Panc1 (cell line): ENCODE measurements at regions not wholly inside any gene's neighbourhood (a gene's known extent, or its start where the extent isn't known, plus 50 kb on each side); places are given as distances from the start of the nearest gene placed in this dataset.

Experiments used
- ATAC-seq: fragments of 200-7000 bp; cut with Tn5 transposase; 2 replicates; pipeline ENCODE4 v1.9.1; 2020; ENCODE audit warnings: mild to moderate bottlenecking, moderate library complexity
- BruUV-seq: library from RNA; stranded (reverse); fragments of 400-500 nt; replicated peaks from 2 replicates; lab custom pipeline; 2021; lab: Mats Ljungman, UMichigan
- CTCF ChIA-PET: fragments of 300-600 bp; sonication (Branson Sonifier 250); formaldehyde crosslinking; loops from one replicate; lab custom pipeline; 2022; ENCODE audit warnings: antibody characterized with exemption; lab: Charles Lee
- POLR2A ChIA-PET: fragments of 300-600 bp; sonication (Branson Sonifier 250); formaldehyde crosslinking; loops from one replicate; lab custom pipeline; 2022; ENCODE audit warnings: antibody characterized with exemption; lab: Charles Lee
- DNase-seq: peaks from one replicate; pipeline ENCODE4 v3.0.0-alpha.2; 2010; ENCODE audit warnings: low read depth, low spot score
- H3K27ac ChIP-seq: 2 replicates; pipeline ENCODE4 v1.5.1; 2011; ENCODE audit warnings: mild to moderate bottlenecking, low read length, inconsistent platforms
- H3K27me3 ChIP-seq: fragments of 200-500 bp; sonication (Bioruptor generic); 2 replicates; pipeline ENCODE4 v1.6.0; 2014; ENCODE audit warnings: low read length, inconsistent platforms; ENCODE audit not compliant: control insufficient read depth, insufficient read depth
- H3K36me3 ChIP-seq: fragments of 200-500 bp; sonication (Bioruptor generic); 2 replicates; pipeline ENCODE4 v1.5.1; 2014; ENCODE audit warnings: inconsistent platforms, mild to moderate bottlenecking, low read length, moderate library complexity; ENCODE audit not compliant: control insufficient read depth, insufficient read depth
- H3K4me1 ChIP-seq: 2 replicates; pipeline ENCODE4 v1.5.1; 2011; ENCODE audit warnings: inconsistent platforms, mild to moderate bottlenecking, low read length, moderate library complexity; ENCODE audit not compliant: control insufficient read depth, insufficient read depth
- H3K4me3 ChIP-seq, 2 experiments: 2 replicates each; pipeline ENCODE4 v1.5.1; 2011 to 2012; ENCODE audit warnings: low read depth in 2 of 2, low read length in 2 of 2, mild to moderate bottlenecking in 2 of 2, inconsistent platforms in 1 of 2, moderate library complexity in 1 of 2
- H3K9me3 ChIP-seq: fragments of 200-500 bp; sonication (Bioruptor generic); 2 replicates; pipeline ENCODE4 v1.5.1; 2014; ENCODE audit warnings: low read depth, mild to moderate bottlenecking, inconsistent platforms, low read length, moderate library complexity; ENCODE audit not compliant: control insufficient read depth, insufficient read depth
- POLR2AphosphoS5 ChIP-seq: IDR thresholded peaks from 2 replicates; pipeline ENCODE4 v1.6.1; 2012; ENCODE audit warnings: mild to moderate bottlenecking, low read depth, low read length, moderate library complexity
- SIN3A ChIP-seq: IDR thresholded peaks from 2 replicates; pipeline ENCODE4 v1.6.1; 2012; ENCODE audit warnings: low read depth, mild to moderate bottlenecking, low read length, moderate library complexity, borderline replicate concordance; ENCODE audit not compliant: insufficient read depth
- TCF7L2 ChIP-seq: IDR thresholded peaks from 2 replicates; pipeline ENCODE4 v1.6.1; 2011; ENCODE audit warnings: mild to moderate bottlenecking, low read depth, low read length, inconsistent platforms
- in situ Hi-C: cut with HindIII; loops from 2 replicates; pipeline ENCODE4 v1.10.0; 2016; ENCODE audit warnings: low sequenced_read_pairs, low pct_unique_long_range_greater_than_20kb
- intact Hi-C: fragments of 100-400 bp; cut with micrococcal nuclease; formaldehyde crosslinking; loops from one replicate; pipeline ENCODE4 v1.10.0; 2022; ENCODE audit not compliant: unreplicated experiment
- TF ChIP-seq, protein P1 (sequence below): fragments of 450-650 bp; IDR thresholded peaks from 2 replicates; pipeline ENCODE4 v1.5.1; 2017; ENCODE audit warnings: mild to moderate bottlenecking
- TF ChIP-seq, protein P2 (sequence below), 2 experiments: IDR thresholded peaks; 2 replicates each; pipeline ENCODE4 v1.6.1; 2011 to 2012; ENCODE audit warnings: low read depth in 2 of 2, control low read depth in 1 of 2, low read length in 1 of 2, mild to moderate bottlenecking in 1 of 2, moderate library complexity in 1 of 2; ENCODE audit not compliant: insufficient read depth in 1 of 2

DNA sequence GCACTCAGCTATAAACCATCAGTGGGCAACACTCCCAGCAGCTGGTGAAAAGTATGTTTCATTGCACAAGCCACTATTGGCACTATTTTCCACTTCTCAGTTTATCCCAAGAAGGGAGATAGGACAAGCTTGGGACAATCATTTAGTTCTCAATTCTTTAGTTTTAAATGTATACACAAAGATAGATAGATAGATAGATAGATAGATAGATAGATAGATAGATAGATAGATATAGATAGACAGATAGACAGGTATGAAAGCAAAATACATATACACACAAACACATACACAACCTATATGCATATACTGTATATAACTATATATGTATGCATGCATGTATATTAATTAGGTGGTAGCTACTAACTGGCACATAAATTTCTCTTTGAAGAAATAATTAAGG is 411.6 kb upstream of the KCND2 start:
- no peaks in the 10 kb centered on the region for H3K4me1 ChIP-seq
- DNase-seq (no peak), ATAC-seq (no peak)
- H3K4me3 ChIP-seq, result no peak overlapping the region
- H3K27me3 ChIP-seq, result no peaks in the 10 kb centered on the region
- no peak overlapping the region for H3K27ac ChIP-seq
- H3K36me3 ChIP-seq, result no peaks in the 10 kb centered on the region
- no TSS peak for BruUV-seq
- TF ChIP-seq SIN3A (no peak), POLR2AphosphoS5 (no peak)
- TF ChIP-seq, protein P1, sequence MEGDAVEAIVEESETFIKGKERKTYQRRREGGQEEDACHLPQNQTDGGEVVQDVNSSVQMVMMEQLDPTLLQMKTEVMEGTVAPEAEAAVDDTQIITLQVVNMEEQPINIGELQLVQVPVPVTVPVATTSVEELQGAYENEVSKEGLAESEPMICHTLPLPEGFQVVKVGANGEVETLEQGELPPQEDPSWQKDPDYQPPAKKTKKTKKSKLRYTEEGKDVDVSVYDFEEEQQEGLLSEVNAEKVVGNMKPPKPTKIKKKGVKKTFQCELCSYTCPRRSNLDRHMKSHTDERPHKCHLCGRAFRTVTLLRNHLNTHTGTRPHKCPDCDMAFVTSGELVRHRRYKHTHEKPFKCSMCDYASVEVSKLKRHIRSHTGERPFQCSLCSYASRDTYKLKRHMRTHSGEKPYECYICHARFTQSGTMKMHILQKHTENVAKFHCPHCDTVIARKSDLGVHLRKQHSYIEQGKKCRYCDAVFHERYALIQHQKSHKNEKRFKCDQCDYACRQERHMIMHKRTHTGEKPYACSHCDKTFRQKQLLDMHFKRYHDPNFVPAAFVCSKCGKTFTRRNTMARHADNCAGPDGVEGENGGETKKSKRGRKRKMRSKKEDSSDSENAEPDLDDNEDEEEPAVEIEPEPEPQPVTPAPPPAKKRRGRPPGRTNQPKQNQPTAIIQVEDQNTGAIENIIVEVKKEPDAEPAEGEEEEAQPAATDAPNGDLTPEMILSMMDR, result no peak
- in situ Hi-C loops (no loop called here), intact Hi-C loops (no loop called here)
- no peaks in the 10 kb centered on the region for H3K9me3 ChIP-seq
- CTCF ChIA-PET, result no interaction called here
- POLR2A ChIA-PET, result no interaction called here

DNA sequence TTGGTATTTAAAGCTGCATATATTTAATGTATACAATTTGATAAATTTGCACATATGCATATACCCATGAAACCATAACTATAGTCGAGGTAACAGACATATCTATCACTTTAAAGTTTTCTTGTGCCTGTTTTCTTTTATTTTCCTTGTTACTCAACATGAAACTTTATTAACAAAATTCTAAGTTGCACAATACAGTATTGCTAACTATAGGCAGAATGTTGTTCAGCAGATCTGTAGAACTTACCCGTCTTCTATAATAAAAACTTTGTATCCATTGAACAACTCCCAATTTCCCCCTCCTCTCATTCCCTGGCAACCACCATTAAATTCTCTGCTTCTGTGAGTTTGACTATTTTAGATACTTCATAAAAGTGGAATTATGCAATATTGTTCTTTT is 404.6 kb upstream of the KCND2 start:
- ATAC-seq, result no peak
- no peaks in the 10 kb centered on the region for H3K36me3 ChIP-seq
- no peaks in the 10 kb centered on the region for H3K4me1 ChIP-seq
- CTCF ChIA-PET, result no interaction called here
- POLR2A ChIA-PET, result no interaction called here
- intact Hi-C loops (no loop called here), in situ Hi-C loops (no loop called here)
- no peaks in the 10 kb centered on the region; the same call in 1 of the 2 replicates for H3K9me3 ChIP-seq
- no peak for DNase-seq
- no peak for TF ChIP-seq POLR2AphosphoS5
- TF ChIP-seq TCF7L2, result no peak
- TF ChIP-seq, protein P1, result no peak
- TF ChIP-seq SIN3A, result no peak
- TF ChIP-seq, protein P2, sequence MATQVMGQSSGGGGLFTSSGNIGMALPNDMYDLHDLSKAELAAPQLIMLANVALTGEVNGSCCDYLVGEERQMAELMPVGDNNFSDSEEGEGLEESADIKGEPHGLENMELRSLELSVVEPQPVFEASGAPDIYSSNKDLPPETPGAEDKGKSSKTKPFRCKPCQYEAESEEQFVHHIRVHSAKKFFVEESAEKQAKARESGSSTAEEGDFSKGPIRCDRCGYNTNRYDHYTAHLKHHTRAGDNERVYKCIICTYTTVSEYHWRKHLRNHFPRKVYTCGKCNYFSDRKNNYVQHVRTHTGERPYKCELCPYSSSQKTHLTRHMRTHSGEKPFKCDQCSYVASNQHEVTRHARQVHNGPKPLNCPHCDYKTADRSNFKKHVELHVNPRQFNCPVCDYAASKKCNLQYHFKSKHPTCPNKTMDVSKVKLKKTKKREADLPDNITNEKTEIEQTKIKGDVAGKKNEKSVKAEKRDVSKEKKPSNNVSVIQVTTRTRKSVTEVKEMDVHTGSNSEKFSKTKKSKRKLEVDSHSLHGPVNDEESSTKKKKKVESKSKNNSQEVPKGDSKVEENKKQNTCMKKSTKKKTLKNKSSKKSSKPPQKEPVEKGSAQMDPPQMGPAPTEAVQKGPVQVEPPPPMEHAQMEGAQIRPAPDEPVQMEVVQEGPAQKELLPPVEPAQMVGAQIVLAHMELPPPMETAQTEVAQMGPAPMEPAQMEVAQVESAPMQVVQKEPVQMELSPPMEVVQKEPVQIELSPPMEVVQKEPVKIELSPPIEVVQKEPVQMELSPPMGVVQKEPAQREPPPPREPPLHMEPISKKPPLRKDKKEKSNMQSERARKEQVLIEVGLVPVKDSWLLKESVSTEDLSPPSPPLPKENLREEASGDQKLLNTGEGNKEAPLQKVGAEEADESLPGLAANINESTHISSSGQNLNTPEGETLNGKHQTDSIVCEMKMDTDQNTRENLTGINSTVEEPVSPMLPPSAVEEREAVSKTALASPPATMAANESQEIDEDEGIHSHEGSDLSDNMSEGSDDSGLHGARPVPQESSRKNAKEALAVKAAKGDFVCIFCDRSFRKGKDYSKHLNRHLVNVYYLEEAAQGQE (IDR thresholded peaks at IDR 0.05; ENCODE audit: insufficient read depth in 1 of 2, low read depth in 2 of 2, low read length in 1 of 2), result no peak
- H3K4me3 ChIP-seq, result no peak overlapping the region
- no peaks in the 10 kb centered on the region for H3K27me3 ChIP-seq
- no TSS peak for BruUV-seq
- no peak overlapping the region for H3K27ac ChIP-seq
